NCI-H510A (cell line): ENCODE measurements at regions not wholly inside any gene's neighbourhood (a gene's known extent, or its start where the extent isn't known, plus 50 kb on each side); places are given as distances from the start of the nearest gene placed in this dataset.
"Not testable (repeated sequence)": the region's sequence is repeated elsewhere in the genome, so short reads cannot be mapped to it uniquely, and the experiment has no call there.

Experiments
- DNase-seq: peaks from one replicate; lab custom pipeline; 2025; lab: John Stamatoyannopoulos, UW

DNA sequence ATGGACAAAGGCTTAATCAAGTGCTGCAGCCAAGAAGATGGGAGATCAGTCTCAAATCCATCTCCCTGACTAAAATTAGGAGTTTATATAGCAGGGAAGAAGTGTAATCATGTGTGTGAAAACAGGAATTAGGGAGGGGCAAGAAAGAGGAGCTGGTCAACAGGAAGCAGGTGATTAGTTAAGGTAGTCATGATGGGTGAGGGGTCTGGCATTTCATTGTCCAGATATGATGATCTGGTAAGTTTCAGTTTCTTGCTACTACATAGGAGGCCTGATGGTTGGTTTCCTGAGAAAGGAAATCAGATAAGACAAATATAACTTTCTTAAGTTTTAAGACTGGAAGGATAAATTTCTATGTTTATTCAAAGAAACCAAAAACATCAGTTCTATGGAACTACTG, 455.6 kb upstream of the GRAMD2B start:
- no peak for DNase-seq

DNA sequence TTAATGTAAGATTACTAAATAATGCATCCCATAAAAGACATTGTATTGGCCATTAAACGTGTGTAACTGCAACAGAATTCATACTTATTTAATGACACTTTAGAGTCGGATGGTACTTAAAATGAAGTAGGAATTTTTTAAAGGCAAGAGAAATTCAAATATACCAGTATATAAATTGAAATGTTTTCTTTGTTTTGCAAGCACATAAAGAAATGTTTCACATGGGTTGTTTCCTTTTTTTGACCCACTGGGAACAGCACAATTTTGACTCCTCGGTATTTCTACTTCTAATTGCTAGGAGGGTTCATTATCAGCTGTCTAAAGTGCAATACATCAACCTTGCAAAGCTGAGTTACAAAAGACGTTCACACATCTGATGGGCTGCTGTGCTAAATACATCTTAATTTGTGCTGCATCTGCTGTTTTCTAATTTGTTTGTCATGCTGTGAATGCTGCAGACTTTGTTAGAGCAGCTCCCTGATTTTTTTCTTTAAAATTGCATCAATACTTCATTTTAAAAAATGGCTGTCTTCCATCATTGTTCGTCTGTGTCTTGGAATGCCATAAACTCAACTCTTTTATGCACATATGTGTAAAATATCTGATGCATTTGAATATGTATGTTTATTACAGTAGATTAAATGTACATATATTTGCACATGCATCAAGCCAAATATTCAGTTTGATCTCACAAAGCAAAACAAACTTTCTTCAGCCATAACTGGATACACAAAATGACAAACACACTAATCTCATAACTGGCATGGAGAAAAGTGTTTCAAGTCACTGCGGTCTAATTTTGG, 454.0 kb upstream of the GRAMD2B start:
- DNase-seq = no peak

DNA sequence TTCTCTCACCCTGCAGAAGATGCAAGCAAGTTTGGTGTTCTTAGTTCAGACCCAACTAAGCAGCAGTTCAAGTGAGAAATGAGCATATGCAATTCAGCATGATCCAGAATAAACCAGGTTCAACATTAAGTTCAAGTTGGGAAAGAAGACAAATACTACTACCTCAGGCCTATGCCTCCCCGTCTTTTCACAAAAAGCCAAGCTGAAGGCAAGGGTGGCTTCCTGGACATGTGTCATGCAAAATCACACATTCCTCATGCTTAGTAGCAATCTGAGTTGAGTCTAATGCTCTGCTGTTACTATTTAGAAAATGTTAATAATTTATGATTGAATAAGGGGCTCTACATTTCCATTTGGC, 453.4 kb upstream of the GRAMD2B start:
- DNase-seq = no peak

DNA sequence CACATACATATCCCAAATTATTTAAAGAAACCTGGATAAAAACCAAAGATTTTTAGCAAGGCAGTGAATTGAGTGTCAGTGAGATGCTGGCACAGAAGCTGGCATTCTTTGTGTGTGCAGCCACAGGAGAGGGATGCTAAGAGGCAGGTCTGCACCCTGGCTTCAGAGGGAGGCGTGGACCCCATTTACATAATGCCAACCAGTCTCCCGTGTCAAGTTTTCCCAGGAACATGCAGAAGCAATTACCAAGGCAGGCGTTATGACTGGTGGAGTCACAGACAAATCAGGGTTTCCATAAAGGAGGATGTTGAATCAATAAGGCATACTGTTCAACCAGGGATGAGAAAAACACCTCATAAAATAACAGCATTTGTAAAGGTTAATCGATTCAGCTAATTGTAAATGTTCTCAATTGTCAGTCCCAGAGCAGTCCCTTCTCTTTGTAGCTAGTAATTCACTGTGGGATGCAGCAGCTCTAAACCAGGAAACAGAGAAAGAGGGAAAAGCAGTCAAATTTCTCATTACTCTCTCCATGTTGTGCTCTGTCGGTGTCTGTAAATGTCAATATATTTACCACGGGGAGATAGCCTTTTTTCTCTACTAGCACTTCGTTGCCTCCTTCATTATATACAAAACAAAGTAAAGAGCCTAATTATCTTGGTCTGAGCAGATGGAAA, 452.4 kb upstream of the GRAMD2B start:
- no peak for DNase-seq

DNA sequence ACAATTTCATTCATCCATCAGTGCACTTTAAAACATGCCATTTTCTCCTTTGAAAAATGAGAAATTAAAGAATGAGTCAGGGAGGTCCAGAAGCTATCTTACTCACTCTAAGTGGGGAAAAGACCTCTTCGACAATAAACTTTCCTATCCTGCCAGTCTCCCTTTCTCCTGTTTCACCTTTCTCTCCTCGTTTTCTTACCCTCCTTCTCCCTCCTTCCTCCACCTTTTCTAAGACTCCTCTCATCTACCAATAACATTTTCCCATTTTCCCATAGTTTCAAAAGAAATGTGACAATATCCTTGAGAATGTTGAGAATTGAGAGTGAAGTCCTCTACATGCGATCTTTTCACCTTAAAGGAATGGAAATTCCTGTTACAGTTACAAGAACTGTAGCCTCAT, 450.5 kb upstream of the GRAMD2B start:
- DNase-seq = no peak

DNA sequence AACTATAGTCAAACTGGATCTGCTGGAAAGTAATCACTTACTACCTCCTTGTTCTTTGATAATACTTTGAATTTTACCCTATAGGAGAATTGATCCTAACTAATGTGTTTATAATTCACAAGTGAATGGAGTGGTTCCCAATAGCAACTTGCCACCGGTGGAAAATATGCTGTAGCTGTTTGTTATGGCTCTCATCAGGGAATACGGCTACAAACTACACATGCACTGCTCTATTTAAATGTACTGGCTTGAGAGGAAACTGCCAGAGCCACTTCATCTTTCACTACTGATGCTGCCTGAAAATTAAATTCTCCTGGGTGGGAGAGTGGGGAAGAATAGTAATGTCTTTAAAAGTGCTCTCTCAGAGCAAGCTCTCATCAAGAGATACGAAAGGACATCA, 448.5 kb upstream of the GRAMD2B start:
- no peak for DNase-seq

DNA sequence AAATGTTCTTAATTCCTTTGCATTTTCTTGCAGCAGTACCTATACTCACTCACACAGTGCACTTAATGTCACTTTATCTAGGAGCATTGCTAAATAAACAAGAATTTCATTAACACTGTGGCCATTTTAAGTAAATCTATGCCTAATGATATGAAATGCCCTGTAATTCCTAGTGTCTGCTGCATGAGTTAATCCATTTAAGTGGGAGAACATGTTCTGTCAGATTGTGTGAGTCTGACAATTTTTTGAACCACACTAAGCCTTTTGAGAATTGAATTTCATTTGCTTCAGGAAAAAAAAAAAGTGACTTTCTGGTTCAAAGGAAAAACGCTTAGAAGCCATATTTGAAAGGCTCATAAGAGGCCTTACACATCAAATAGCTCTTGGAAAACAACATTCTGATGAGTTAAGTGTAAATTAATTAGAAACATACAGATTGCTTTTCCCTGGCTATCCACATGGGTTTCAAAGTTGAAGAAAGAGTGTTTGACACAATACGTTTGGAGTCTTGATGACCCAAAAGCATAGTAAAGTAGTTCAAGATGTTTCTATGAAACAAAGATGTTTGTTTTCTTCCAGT, 446.7 kb upstream of the GRAMD2B start:
- DNase-seq = no peak

DNA sequence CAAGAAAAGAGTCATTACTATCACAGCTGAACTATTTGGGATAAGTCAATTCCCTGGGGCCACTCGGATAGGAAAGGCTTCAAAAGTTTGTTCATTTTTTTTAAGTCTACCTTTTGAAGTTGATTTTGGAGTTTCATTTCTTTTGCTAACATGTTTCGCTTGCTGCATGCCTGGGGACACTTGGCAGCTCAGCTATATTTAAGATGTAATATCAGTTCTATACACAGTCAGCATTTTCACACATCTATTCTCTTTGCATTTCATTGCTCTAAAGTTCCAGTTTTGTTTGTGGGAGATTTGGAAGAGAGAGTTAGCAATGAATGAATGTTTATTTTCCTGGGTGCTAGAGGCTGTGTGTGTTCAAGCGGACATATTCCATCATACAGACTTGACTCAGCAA, 445.2 kb upstream of the GRAMD2B start:
- no peak for DNase-seq

DNA sequence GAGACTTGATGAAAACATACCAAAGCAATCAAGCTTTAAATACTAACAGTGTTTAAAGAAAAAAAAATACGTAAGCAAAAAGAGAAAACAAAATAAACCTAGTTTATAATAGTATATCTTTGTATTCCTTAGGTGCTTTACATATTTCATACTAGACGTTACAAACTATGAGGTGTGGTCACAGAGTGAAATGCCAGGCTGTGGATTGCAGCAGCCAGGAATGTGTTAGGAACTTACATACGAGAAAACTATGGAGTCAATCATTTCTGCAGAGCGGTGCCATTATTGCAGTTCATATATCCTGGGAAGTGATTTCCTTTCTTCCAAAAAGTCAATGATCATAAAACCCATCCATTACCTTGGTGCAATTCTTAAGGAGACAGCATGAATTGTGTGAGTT, 443.6 kb upstream of the GRAMD2B start:
- no peak for DNase-seq

DNA sequence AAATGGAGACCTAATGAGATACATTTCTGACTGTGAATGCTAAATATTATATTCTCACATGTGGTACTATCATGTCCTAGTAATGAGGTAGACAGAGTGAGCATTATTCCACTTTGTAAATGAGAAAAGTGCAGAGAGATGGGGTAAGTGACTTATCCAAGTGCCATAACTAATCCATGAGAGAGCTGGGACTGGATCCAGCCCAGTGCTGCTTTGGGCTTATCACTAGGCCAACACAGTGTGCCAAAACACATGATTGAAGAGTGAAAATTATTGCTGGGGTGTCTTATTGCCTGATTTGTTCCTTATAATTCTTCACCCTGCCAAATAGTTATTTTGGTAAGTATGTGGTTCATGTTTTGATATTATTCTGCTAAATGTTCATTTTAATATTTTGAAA, 442.2 kb upstream of the GRAMD2B start:
- DNase-seq = no peak

DNA sequence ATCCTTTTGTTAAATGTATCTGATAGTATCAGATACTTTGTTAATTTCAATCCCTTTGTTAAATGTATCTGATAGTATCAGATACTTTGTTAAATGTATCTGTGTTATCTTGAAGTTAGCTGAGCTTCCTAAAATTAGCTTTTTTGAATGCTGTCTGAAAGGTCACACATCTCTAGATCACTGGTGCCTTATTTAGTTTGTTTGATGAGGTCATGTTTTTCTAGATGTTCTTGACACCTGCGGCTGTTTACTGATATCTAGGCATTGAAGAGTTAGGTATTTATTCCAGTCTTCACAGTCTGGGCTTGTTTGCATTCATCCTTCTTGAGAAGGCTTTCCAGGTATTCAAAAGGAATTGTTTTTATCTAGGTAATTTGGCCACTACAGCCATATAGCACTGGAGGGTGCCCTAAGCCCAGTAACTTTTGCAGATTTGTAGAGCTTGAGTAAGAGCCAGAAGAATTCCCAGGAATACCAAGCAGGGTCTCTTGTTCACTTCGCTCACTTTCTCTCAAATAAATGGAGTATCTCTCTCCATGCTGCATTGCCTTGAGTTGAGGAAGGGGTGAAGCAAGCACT, 435.4 kb upstream of the GRAMD2B start:
- DNase-seq = no peak

DNA sequence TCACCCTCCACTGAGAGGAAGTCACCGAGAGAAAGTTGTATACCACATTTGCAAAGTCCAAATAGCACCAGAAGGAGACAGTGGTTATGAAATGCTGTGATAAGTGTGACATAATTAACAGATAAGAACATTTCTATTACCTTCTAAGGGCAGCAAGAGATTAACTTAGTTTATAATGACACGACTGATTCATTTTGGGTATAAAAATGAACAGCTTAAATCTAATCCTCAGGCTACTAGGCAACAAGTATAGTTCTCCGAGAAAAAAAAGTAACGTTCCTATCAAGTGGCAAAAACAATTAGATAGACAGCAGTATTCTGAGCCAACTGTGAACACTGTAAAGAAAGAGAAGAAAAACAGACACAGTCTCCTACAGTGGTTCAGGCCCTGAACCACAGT, 431.2 kb upstream of the GRAMD2B start:
- no peak for DNase-seq

DNA sequence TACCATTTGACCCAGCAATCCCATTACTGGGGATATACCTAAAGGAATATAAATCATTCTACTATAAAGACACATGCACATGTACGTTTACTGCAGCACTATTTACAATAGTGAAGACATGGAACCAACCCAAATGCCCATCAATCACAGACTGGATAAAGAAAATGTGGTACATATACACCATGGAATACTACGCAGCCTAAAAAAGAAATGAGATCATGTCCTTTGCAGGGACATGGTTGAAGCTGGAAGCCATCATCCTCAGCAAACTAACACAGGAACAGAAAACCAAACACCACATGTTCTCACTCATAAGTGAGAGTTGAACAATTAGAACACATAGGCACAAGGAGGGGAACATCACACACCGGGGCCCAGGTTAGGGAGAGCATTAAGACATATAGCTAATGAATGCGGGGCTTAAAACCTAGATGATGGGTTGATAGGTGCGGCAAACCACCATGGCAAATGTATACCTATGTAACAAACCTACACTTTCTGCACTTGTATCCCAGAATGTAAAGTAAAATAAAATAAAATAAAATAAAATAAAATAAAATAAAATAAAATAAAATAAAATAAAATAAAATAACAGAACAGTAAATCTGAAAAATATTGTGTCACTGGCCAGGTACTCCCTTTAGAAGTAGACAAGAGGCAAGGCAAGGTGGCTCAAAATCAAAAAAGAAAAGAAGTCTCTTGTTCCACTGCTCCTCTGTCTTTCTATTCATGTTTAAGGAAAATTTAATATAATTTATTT, 423.8 kb upstream of the GRAMD2B start:
- DNase-seq = not testable (repeated sequence)

DNA sequence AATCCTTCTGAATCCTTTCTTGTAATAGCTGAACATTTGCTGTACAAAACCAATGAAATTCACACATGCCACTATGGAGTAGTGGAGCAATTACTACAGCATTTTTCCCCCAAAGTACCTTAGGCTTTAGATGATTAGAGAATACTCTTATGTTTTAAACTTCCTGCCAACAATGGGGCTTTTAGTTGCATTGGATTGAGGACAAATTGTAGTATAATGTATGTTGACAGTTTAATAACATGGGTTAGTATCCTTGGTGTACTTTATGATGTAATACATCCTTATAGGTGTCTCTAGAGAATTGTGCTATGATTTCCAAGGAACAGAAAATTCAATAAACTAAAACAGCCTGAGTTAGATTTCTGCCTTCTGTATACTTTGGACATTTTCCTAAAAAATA, 422.7 kb upstream of the GRAMD2B start:
- DNase-seq = no peak

DNA sequence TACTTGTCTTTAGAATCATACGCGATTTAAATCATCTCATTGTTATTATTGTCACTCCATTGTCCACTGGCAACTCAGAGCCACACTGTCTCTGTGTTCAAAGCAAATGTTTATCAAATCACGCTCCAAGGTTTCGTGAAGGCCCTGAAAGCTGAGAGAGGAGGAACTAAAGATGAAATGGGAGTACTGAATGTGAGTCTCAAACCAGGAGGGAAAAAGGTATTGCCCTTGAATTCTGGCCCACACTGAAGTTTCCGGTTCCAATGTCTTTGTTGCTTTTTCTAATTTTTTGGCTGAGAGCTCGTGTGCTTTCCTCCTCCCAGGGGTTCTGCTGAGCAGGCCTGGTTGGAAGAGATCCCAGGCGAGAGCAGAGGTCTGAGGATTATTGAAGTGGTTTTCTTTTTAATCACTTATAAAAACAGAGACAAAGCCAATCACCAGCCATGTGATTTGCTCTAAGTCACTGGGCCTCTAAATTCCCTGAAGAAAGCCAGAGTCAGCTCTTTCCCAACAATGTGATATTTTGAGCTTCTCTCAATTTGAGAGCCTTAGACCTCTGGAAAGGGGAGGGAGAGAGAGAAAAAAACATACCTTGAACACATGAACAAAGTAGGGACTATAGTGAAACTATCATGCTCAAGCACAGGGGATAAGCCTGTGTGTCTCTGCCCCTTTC, 420.8 kb upstream of the GRAMD2B start:
- no peak for DNase-seq

DNA sequence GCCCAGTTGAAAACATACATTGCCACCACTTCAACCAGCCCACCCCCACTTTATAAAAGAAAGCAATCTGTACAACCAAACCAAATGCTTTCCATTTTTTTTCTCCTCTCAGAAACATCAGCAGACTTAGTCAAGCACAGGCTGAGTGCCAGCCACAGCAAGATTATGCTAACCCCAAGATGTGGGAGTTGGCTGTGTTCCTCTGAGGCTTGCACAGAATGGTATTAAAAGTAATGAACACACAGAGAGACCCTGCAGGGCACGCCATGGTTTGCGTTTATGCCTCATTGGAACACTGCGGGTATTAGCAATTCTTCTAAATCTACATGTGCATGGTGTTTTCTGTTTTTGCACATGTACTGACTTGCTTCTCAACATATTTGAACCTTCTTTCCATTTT, 419.9 kb upstream of the GRAMD2B start:
- no peak for DNase-seq

DNA sequence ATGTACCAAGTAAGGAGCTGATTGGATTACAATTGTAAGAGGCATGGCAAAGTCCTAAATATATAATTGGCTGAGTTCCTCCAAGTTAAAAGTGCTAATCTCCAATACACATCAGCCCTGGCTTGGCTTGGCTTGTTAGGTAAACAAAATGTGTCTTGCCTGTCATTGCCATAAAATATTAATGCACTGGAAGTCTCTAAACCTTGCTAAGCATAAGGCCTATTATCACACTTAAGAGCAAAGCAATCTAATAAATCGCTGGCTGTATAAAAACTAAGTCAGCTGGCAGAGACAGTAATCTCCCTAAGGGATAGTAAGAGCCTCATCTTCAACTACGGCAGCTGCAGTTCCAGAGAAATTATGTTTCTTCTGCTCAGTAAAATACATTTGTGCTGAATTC, 418.6 kb upstream of the GRAMD2B start:
- DNase-seq = no peak

DNA sequence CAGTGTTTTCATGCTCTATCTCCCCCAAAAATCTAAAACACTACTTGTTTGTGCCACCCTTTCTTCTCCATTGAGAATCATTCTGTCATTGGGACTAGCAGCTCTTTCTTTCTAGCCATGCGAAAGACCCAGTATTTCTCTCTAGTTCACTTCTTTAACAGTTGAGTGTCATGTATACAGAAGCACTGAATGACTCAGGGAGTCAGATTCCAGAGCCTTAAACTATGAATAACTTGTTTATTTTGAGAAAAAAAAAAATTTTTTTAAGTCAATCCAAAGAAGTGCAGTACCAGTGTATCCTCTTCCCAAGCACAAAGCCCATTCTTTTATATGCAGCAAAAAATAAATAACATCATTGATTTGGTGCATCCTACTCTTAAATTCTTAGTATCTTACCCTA, 415.4 kb upstream of the GRAMD2B start:
- DNase-seq = no peak

DNA sequence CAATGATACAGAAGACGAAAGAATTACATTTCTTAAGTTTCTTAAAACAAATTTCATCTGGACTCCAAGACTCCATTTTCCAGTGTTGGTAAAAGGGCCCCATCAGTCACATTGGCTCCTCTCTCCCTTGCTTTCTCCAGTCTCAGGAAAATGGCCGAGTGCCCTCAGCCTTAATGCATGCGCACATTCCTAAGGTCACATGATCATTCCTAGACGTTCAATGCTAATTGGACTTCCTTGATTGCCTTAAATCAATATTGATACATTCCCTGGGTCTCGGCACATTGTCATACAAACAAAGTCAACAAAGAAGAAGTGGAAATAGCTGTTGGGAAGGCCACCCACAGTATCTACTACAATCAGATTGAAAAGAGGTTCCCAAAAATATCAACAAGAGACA, 413.6 kb upstream of the GRAMD2B start:
- DNase-seq = no peak

DNA sequence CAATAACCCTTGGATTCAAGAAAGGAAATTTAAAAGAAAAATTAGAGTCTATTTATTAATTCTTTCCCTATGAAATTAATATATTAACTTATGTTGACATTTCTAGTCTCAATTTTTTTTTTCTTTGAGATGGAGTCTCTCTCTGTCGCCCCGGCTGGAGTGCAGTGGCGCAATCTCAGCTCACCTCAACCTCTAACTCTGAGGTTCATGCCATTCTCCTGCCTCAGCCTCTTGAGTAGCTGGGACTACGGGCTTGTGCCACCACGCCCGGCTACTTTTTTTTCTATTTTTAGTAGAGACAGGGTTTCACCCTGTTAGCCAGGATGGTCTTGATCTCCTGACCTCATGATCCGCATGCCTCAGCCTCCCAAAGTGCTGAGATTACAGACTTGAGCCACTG, 411.7 kb upstream of the GRAMD2B start:
- not testable (repeated sequence) for DNase-seq

DNA sequence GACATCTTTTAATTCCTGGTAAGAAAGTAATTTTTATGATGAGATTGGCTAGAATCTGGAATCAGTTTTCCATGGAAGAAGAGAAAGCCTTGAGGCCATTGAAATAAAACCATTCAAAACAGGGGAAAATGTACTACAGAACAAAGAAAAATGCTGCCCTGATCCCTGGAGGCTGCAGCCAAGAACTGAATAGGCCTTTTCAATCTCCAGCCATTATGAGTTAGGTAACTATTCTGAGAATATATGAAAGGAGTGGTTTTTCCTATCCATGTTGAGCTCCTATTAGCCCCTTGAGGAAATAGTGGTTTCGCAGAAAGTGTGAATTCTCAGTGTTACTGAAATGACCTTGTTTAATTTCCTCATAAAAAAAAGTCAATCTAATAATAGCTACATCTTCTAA, 408.5 kb upstream of the GRAMD2B start:
- no peak for DNase-seq
